WERI-Rb-1 (cell line): ENCODE measurements at regions not wholly inside any gene's neighbourhood (a gene's known extent, or its start where the extent isn't known, plus 50 kb on each side); places are given as distances from the start of the nearest gene placed in this dataset.
"Not testable (repeated sequence)": the region's sequence is repeated elsewhere in the genome, so short reads cannot be mapped to it uniquely, and the experiment has no call there.

Experiments
- DNase-seq: peaks from one replicate; pipeline ENCODE4 v3.0.0-alpha.2; 2020
- H3K27ac ChIP-seq: fragments of 250-450 bp; sonication (Bioruptor Pico); 2 replicates; pipeline ENCODE4 v1.5.1; 2020; ENCODE audit warnings: mild to moderate bottlenecking, moderate library complexity
- H3K27me3 ChIP-seq: fragments of 250-450 bp; sonication (Bioruptor Pico); 2 replicates; pipeline ENCODE4 v1.5.1; 2021; ENCODE audit warnings: mild to moderate bottlenecking, low read depth, moderate library complexity; ENCODE audit not compliant: insufficient read depth, severe bottlenecking
- H3K36me3 ChIP-seq: fragments of 250-450 bp; sonication (Bioruptor Pico); 2 replicates; pipeline ENCODE4 v1.5.1; 2020; ENCODE audit warnings: mild to moderate bottlenecking, moderate library complexity
- H3K4me3 ChIP-seq: 2 replicates; pipeline ENCODE4 v1.5.1; 2011; ENCODE audit warnings: low read depth, mild to moderate bottlenecking, control low read depth, low read length
- H3K9me3 ChIP-seq: fragments of 250-450 bp; sonication (Bioruptor Pico); 2 replicates; pipeline ENCODE4 v1.5.1; 2021; ENCODE audit warnings: mild to moderate bottlenecking, moderate library complexity; ENCODE audit not compliant: severe bottlenecking
- CTCF ChIP-seq: IDR thresholded peaks from 2 replicates; pipeline ENCODE4 v1.5.1; 2011; ENCODE audit warnings: low read depth, mild to moderate bottlenecking, control low read depth, inconsistent platforms, low read length

- DNase-seq: no peak
- H3K4me3 ChIP-seq: no peak overlapping the region
- H3K27me3 ChIP-seq: peaks cover 3% of the 10 kb centered on the region
- no peaks in the 10 kb centered on the region for H3K36me3 ChIP-seq
- no peaks in the 10 kb centered on the region for H3K9me3 ChIP-seq
- H3K27ac ChIP-seq: no peak overlapping the region
- no peak for TF ChIP-seq CTCF
Observed at GRCh38 chr20:40017765-40018164, 671.3 kb downstream of the MAFB start.

GRCh38 chr20:40016890-40017289 lies 672.1 kb downstream of the MAFB start:
- DNase-seq: no peak
- Histone ChIP-seq H3K9me3 (no peaks in the 10 kb centered on the region), H3K27me3 (peaks cover 3% of the 10 kb centered on the region), H3K36me3 (no peaks in the 10 kb centered on the region), H3K4me3 (no peak overlapping the region), H3K27ac (no peak overlapping the region)
- no peak for TF ChIP-seq CTCF

- peaks cover 3% of the 10 kb centered on the region for H3K27me3 ChIP-seq
- no peak for TF ChIP-seq CTCF
- H3K36me3 ChIP-seq: no peaks in the 10 kb centered on the region
- H3K4me3 ChIP-seq: no peak overlapping the region
- no peak overlapping the region for H3K27ac ChIP-seq
- no peaks in the 10 kb centered on the region for H3K9me3 ChIP-seq
- no peak for DNase-seq
Observed at GRCh38 chr20:40016392-40016791, 672.6 kb downstream of the MAFB start.

- not testable (repeated sequence) for H3K27me3 ChIP-seq, H3K36me3 ChIP-seq, H3K27ac ChIP-seq, H3K4me3 ChIP-seq, DNase-seq, H3K9me3 ChIP-seq
Observed at GRCh38 chr20:40012026-40012425, 677.0 kb downstream of the MAFB start.

GRCh38 chr20:40010483-40010882 lies 678.6 kb downstream of the MAFB start:
- H3K9me3 ChIP-seq: no peaks in the 10 kb centered on the region
- H3K27me3 ChIP-seq: peaks cover 3% of the 10 kb centered on the region
- H3K36me3 ChIP-seq: no peaks in the 10 kb centered on the region
- TF ChIP-seq CTCF: no peak
- no peak overlapping the region for H3K4me3 ChIP-seq
- DNase-seq: no peak
- H3K27ac ChIP-seq: no peak overlapping the region

GRCh38 chr20:40009542-40009941 lies 679.5 kb downstream of the MAFB start:
- H3K36me3 ChIP-seq: no peaks in the 10 kb centered on the region
- TF ChIP-seq CTCF: no peak
- DNase-seq: no peak
- H3K27ac ChIP-seq: no peak overlapping the region
- H3K4me3 ChIP-seq: no peak overlapping the region
- H3K27me3 ChIP-seq: peaks cover 3% of the 10 kb centered on the region
- no peaks in the 10 kb centered on the region for H3K9me3 ChIP-seq
